ENCODE measurements at regions not wholly inside any gene's neighbourhood (a gene's known extent, or its start where the extent isn't known, plus 50 kb on each side); places are given as distances from the start of the nearest gene placed in this dataset.

GRCh38 chr5:139733698-139734538 lies 61.7 kb upstream of the PSD2 start:
- no peak for DNase-seq

GRCh38 chr5:139734539-139734916 lies 61.1 kb upstream of the PSD2 start:
- DNase-seq = no peak

- no peak for DNase-seq
Measured at GRCh38 chr5:139738193-139739149, 57.1 kb upstream of the PSD2 start.

GRCh38 chr5:139739150-139739974 lies 56.2 kb upstream of the PSD2 start:
- no peak for DNase-seq

GRCh38 chr5:139740138-139740991 lies 55.2 kb upstream of the PSD2 start:
- no peak for DNase-seq

GRCh38 chr5:139740992-139741672 lies 54.5 kb upstream of the PSD2 start:
- no peak for DNase-seq

- DNase-seq = no peak
Measured at GRCh38 chr5:139741823-139742172, 53.8 kb upstream of the PSD2 start.

- no peak for DNase-seq
Measured at GRCh38 chr5:139742173-139742903, 53.3 kb upstream of the PSD2 start.

- DNase-seq = no peak
Measured at GRCh38 chr5:139743001-139743771, 52.4 kb upstream of the PSD2 start.

GRCh38 chr5:139743804-139744203 lies 51.8 kb upstream of the PSD2 start:
- no peak for DNase-seq

- no peak for DNase-seq
Measured at GRCh38 chr5:139744471-139745131, 51.0 kb upstream of the PSD2 start.

GRCh38 chr5:139745132-139745799 lies 50.3 kb upstream of the PSD2 start:
- no peak for DNase-seq

- peak; percentile 90 for DNase-seq
Measured at GRCh38 chr5:139745800-139746690, 49.6 kb upstream of the PSD2 start.
